ENCODE measurements at regions not wholly inside any gene's neighbourhood (a gene's known extent, or its start where the extent isn't known, plus 50 kb on each side); places are given as distances from the start of the nearest gene placed in this dataset.

GRCh38 chr5:7221041-7221440 is 174.9 kb upstream of the ADCY2 start:
- no peak for TF ChIP-seq CTCF (conservative IDR thresholded peaks at IDR 0.05; ENCODE audit: low read depth)
- CTCF ChIA-PET = no interaction called here
- POLR2A ChIA-PET (ENCODE audit: low non-redundant PET) = no interaction called here
- H3K27ac ChIP-seq = no peak overlapping the region
- DNase-seq (ENCODE audit: low spot score) = no peak

GRCh38 chr5:7225826-7226225 is 170.1 kb upstream of the ADCY2 start:
- CTCF ChIA-PET = no interaction called here
- POLR2A ChIA-PET (ENCODE audit: low non-redundant PET) = no interaction called here

GRCh38 chr5:7242118-7242710 is 153.7 kb upstream of the ADCY2 start:
- ChIA-PET POLR2A (ENCODE audit: low non-redundant PET) (no interaction called here), CTCF (interaction anchor here (0.6 kb wide), 1 partner anchor 1949 kb away, joined by 3 read pairs; no protein-coding TSS in a partner anchor)
- DNase-seq (ENCODE audit: low spot score) = no peak
- no peak overlapping the region for H3K27ac ChIP-seq
- TF ChIP-seq CTCF (conservative IDR thresholded peaks at IDR 0.05; ENCODE audit: low read depth) = no peak

More at GRCh38 chr5:7225826-7226225, 170.1 kb upstream of the ADCY2 start:
- no peak overlapping the region for H3K27ac ChIP-seq
- DNase-seq (ENCODE audit: low spot score) = no peak
- no peak for TF ChIP-seq CTCF (conservative IDR thresholded peaks at IDR 0.05; ENCODE audit: low read depth)

- no peak for TF ChIP-seq CTCF (conservative IDR thresholded peaks at IDR 0.05; ENCODE audit: low read depth)
- no peak overlapping the region for H3K27ac ChIP-seq
- DNase-seq (ENCODE audit: low spot score) = no peak
- CTCF ChIA-PET = no interaction called here
- POLR2A ChIA-PET (ENCODE audit: low non-redundant PET) = no interaction called here
These were observed 151.7 kb upstream of the ADCY2 start for GRCh38 chr5:7244208-7244607.

- TF ChIP-seq CTCF (conservative IDR thresholded peaks at IDR 0.05; ENCODE audit: low read depth) = no peak
- ChIA-PET CTCF (no interaction called here), POLR2A (ENCODE audit: low non-redundant PET) (no interaction called here)
- no peak for DNase-seq (ENCODE audit: low spot score)
- H3K27ac ChIP-seq = no peak overlapping the region
These were observed 150.8 kb upstream of the ADCY2 start for GRCh38 chr5:7245121-7245651.

GRCh38 chr5:7246287-7246686 is 149.7 kb upstream of the ADCY2 start:
- H3K27ac ChIP-seq = no peak overlapping the region
- ChIA-PET POLR2A (ENCODE audit: low non-redundant PET) (no interaction called here), CTCF (no interaction called here)
- DNase-seq (ENCODE audit: low spot score) = no peak
- TF ChIP-seq CTCF (conservative IDR thresholded peaks at IDR 0.05; ENCODE audit: low read depth) = no peak

Data from RWPE1 (cell line).